GM21576 (cell line): ENCODE measurements at regions not wholly inside any gene's neighbourhood (a gene's known extent, or its start where the extent isn't known, plus 50 kb on each side); places are given as distances from the start of the nearest gene placed in this dataset.

Experiments
- ATAC-seq: cut with Tn5 transposase; IDR thresholded peaks from one replicate; pipeline ENCODE4 v1.9.1; 2021; ENCODE audit warnings: mild to moderate bottlenecking, moderate library complexity; ENCODE audit not compliant: unreplicated experiment

DNA sequence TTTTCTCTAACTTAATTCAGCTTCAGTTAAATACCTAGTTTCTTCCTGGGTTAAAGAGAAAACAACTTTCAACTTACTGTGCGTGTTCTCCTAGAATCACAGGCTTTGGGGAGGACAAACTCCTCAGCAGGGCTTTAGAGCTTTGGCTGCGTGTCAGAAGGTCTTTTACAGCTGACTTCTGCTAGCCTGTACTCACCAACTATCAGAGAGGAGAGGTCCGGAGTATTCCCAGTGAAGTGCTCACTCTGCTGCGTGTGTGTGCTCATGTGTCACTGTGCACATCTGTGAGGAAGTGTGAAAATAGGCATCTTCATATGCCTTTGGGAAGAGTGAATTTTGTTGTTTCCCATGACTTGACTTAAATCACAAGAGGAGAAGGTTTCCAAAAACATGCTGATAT lies 423.2 kb upstream of the SGCD start:
- ATAC-seq: no peak

DNA sequence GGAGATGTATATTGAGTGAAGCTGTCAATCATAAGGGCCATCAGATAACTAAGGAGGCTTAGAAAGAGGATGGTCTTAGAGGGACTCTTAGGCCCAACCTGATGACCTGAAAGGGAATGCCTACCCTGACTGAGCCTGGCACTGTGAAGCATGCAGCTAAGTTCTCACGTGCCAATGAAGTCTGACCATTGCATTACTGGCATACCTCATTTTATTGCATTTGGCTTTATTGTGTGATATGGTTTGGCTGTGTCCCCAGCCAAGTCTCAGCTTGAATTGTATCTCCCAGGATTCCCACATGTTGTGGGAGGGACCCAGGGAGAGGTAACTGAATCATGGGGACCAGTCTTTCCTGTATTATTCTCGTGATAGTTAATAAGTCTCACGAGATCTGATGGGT lies 421.6 kb upstream of the SGCD start:
- ATAC-seq: no peak

DNA sequence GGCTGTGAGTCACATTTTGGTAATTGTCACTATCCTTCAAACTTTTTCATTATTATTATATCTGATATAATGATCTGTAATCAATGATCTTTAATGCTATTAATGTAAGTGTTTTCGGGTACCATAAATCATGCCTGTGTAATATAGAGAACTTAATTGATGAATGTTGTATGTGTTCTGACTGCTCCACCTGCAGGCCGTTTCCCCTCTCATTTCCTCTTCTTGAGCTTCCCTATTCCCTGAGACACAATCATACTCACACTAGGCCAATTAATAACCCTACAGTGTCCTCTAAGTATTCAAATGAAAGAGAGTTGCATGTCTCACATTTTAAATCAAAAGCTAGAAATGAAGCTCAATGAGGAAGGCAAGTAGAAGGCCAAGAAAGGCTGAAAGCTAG lies 420.9 kb upstream of the SGCD start:
- ATAC-seq: no peak

- no peak for ATAC-seq
Measured at GRCh38 chr5:155908543-155908942, 418.4 kb upstream of the SGCD start.

DNA sequence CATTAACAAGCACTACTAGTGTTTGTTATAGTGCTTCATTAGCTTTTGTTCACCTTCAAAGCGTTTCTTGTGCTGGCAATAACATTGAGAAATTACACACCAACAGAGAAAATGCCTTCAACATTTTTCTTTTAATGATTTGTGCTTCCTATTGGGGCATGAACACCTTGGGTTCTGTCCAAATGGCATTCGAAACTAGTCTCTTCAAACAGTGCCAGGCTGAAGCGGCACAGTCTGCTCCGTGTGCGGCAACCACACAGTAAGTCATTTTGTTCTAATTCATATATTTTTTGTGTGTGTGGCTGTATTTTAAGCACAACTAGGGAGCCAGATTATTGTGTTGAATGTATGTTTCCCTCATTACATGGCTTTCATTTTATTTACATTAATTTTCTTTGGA lies 414.7 kb upstream of the SGCD start:
- no peak for ATAC-seq

- ATAC-seq: no peak
Measured at GRCh38 chr5:155914766-155915165, 412.2 kb upstream of the SGCD start.

DNA sequence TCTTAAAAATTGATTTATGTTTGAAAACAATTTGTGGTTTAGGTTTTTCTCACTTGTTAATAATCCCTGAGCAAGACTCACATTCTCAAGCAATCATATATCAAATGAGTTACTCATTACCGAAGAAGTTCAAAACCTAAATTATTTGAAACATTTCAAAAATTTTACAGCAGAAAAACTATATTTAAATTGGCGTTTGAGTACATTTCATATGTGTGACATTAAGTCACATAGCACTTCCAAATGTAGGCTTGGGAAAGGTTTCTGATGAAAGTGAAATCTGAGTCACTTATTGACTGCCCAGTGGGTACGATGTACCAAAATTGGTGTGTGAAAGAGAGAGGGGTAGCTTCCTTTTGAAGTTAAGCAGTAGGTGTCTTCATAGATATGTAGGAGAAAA lies 411.4 kb upstream of the SGCD start:
- no peak for ATAC-seq

GRCh38 chr5:155919126-155919525 lies 407.8 kb upstream of the SGCD start:
- no peak for ATAC-seq

DNA sequence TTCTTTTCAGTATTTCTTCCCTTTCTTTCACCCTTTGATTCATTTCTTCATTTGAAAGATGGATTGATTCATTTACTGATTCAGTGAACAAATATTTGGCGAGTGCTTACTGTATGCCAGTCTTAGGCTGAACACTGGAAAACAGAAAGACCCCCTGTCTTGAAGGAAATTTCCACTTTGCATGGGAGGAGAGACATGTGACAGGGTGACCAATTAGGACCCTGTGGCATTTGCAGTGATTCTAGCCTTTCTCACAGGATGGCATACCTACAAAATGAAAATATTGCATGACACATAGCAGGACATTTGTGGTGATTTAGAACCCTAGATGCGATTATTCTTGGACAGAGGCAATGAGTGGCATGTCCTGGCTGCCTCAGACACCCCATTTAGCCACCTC lies 407.2 kb upstream of the SGCD start:
- no peak for ATAC-seq

GRCh38 chr5:155921621-155922020 lies 405.3 kb upstream of the SGCD start:
- no peak for ATAC-seq

DNA sequence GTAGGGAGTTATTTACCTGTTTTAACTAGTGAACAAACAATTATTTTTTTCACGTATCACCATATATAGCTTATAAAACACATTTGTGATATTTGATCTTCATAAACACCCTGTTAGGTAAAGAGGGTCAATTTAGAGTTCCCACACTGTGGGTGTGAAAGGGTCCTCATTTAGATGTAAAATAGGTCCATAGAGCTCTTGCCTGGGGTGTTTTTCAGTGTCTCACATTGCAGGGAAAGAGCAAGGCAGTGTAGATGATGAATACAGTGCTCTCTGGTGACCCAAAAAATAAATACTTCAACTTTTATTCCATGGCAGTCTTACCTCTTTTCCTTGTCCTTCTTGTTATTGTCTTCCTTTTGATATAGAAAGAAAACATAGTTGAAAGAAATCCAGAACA lies 403.2 kb upstream of the SGCD start:
- no peak for ATAC-seq

GRCh38 chr5:155926031-155926430 lies 400.9 kb upstream of the SGCD start:
- ATAC-seq: no peak

DNA sequence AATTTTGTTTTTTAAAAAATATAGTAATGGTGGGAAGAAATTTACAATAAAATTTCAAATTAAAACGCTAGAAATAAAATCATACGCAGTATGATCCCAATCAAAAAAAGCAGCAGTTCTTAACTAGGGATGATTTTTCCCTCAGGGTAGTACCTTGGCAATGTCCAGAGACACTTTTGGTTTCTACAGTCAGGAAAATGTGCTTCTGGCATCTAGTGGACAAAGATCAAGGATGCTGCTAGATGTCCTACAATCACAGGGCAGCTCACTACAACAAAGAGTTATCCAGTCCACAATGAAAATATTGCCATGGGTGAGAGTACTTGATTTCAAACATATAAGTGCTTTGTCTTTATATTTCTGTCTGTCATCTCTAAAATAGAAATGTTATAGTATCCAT lies 400.2 kb upstream of the SGCD start:
- ATAC-seq: no peak

- no peak for ATAC-seq
Measured at GRCh38 chr5:155929112-155929511, 397.9 kb upstream of the SGCD start.

GRCh38 chr5:155934964-155935363 lies 392.0 kb upstream of the SGCD start:
- ATAC-seq: no peak

- no peak for ATAC-seq
Measured at GRCh38 chr5:155935723-155936122, 391.2 kb upstream of the SGCD start.

DNA sequence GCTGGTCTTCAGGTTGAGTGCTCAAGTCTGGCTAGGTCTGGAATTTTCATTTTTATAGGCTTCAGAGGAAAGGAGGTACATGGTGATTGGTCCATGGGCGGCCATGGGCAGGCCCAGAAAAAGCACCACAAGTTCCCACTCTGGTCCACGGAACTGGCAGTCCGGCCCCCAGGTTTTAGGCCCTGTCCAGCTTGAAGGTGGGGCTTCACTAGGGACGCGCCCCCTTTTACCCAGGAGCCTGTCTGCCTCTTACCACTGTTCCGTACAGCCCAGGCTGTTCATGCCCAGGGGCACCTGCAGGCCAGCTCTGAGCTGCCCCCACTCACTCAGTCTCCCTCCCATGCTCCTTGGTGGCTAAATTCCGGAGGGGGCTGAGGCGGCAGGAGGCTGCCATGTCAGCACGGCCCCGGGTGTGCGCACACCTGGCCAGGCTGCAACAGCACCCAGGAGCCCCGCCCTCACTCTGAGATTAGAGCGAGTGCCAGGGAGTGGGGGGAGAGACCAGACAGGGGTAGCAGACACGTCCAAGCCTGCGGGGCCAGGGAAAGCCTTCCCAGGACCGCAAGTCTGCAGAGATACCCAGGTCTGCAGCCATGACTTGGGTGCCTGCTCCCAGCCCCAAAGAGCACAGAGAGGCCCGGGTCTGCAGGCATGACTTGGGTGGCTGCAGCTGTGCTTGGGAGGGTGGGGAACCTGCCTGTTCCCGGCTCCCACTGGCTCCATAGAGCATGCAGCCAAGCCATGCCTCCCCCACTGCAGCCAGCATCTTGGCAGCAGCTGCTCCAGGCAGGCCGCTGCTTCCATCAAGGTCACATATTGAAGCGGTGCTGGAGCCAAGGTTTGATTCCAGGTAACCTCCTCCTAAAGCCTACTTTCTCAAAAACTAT lies 390.2 kb upstream of the SGCD start:
- no peak for ATAC-seq

DNA sequence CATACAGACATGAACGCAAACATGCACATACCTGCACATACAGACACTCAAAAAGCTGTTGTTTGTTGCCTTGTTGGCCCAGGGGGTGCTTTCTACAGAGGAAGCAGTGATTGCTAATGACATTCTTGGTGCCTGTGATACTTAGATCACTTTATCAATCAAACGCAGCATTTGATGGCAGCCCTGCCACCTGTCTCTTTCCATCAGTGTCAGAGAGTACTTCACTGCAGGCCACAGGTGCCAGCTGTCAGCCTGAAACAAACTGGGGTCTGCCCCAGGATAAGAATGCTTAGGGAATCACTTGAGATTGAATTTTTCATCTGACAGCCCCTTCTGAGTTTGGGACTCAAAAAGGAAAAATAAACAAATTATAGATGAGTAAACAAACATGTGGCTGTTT lies 388.9 kb upstream of the SGCD start:
- ATAC-seq: no peak

DNA sequence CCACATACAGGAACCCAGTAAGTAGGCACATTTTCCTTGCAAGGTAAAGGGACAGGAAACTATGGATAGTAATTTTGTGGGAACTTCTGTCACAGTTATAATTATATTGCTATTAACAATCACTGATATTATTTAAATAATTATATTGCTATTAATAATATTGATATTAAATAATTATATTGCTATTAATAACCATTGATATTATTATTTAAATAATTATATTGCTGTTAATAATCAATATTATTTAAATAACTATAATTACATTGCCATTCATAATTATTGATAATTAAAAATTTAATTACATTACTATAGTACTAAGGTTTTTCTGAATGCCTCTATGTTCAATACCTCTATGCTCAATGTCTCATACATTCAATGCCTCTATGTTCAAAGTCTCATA lies 385.6 kb upstream of the SGCD start:
- ATAC-seq: no peak

DNA sequence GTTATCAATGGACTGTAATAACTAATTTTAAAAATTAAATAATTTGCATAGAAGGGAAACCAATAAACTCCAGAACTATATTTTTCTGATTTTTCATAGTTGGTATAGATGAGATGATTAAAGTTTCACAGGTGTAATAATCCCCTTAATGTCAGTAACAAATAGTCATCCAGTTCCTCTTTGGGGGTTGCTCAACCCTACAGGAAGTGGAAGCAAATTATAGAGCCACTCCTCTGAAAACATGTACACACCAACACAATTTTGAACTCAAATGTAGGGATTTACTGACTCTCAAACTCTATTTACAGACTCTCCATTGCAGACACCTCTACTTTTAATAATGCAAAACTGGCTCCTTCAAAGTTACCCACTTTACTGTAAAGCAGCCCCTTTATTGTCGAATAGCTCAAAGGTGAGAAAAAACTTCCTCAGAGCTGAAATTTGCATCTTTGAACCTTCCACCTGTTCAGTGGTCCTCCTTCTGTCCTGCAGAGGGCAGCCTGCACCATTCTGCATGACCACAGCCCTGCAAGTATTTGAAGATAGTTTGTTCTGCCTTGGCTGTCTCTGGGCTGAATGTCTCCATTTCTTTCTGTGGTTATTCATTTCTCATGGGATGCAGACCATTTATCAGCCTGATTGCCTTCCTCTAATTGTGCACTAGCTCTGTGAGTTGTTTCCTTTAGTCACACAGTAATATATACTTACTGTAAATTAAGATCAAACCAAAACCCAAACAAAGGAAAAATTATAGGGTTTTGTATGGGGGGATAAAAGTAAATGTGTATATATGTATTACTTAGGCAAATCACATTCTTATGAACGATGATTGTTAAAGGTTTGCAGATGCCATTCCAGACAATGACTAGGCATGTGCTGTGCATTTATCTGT lies 383.2 kb upstream of the SGCD start:
- ATAC-seq: peak; percentile 95

DNA sequence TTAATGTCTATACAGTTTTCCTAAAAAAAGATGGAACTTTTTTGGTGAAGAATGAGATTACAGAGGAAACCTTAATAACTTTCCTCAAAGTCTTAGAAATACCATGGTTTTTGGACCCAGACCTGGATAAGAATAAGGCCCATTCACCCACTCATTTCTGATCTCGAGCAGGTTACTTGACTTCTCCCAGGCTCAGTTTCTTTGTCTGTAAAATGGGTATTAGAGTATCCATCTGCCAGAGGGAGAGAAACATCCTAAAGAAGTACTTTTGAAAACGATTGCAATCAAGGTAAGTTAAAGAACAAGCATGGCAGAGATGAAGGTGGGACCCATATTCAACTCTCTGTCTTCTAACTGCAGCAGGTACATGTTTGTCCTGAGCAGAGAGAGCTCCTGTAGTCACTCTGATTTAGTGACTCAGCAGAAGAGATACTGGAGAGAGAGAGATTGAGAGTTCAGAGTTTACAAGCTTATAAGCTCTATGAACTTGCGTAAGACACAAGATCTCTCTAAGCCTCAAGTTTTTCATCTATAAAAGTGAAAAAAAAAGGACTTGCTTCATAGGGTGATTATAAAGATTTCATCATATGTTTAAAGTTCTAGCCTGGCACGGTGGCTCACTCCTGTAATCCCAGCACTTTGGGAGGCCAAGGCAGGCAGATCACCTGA lies 379.4 kb upstream of the SGCD start:
- ATAC-seq: no peak

DNA sequence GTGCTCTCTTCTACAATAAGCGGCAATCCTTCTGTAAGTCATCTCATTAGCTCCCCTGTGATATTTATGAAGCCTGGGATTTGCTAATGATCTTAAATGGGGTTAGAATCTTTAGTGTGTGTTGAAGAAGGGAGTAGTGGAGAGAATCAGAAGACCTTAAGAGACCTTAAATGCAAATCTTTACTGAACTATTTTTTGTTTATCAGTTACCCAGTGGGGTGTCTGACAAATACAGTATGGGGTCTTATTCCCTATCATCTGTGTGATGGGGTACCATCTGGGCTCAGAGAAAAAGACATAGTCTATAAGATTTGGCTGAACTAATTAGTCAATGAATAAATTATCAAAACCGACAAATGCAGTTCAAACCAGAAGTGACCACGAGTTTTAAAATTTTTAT lies 378.4 kb upstream of the SGCD start:
- ATAC-seq: no peak
